ENCODE measurements at regions not wholly inside any gene's neighbourhood (a gene's known extent, or its start where the extent isn't known, plus 50 kb on each side); places are given as distances from the start of the nearest gene placed in this dataset.

DNA sequence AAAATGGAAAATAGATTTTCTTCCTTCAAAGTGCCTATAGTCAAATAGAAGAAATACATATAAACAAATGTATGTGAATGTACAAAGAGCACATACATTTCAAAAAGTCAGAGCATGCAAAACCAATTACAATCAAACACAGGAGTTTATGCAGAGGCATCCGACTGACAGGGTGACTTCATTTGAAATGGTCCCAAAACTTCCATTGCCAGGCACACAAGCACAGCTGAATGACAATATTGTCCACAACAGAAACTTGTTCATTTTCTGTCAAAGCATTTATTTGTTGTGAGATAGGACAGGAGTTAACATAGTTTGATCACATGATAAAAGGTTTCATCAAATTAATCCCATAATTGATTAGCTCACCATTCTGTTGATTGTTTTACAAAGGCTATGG lies 96.4 kb upstream of the TTC29 start:
- TF ChIP-seq ZC3H10 (CRISPR knock-in tag; IDR thresholded peaks at IDR 0.05): no peak
- TF ChIP-seq, protein P1, sequence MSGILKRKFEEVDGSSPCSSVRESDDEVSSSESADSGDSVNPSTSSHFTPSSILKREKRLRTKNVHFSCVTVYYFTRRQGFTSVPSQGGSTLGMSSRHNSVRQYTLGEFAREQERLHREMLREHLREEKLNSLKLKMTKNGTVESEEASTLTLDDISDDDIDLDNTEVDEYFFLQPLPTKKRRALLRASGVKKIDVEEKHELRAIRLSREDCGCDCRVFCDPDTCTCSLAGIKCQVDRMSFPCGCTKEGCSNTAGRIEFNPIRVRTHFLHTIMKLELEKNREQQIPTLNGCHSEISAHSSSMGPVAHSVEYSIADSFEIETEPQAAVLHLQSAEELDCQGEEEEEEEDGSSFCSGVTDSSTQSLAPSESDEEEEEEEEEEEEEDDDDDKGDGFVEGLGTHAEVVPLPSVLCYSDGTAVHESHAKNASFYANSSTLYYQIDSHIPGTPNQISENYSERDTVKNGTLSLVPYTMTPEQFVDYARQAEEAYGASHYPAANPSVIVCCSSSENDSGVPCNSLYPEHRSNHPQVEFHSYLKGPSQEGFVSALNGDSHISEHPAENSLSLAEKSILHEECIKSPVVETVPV (CRISPR knock-in tag; IDR thresholded peaks at IDR 0.05): no peak
- TF ChIP-seq, protein P2, sequence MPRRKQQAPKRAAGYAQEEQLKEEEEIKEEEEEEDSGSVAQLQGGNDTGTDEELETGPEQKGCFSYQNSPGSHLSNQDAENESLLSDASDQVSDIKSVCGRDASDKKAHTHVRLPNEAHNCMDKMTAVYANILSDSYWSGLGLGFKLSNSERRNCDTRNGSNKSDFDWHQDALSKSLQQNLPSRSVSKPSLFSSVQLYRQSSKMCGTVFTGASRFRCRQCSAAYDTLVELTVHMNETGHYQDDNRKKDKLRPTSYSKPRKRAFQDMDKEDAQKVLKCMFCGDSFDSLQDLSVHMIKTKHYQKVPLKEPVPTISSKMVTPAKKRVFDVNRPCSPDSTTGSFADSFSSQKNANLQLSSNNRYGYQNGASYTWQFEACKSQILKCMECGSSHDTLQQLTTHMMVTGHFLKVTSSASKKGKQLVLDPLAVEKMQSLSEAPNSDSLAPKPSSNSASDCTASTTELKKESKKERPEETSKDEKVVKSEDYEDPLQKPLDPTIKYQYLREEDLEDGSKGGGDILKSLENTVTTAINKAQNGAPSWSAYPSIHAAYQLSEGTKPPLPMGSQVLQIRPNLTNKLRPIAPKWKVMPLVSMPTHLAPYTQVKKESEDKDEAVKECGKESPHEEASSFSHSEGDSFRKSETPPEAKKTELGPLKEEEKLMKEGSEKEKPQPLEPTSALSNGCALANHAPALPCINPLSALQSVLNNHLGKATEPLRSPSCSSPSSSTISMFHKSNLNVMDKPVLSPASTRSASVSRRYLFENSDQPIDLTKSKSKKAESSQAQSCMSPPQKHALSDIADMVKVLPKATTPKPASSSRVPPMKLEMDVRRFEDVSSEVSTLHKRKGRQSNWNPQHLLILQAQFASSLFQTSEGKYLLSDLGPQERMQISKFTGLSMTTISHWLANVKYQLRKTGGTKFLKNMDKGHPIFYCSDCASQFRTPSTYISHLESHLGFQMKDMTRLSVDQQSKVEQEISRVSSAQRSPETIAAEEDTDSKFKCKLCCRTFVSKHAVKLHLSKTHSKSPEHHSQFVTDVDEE (CRISPR knock-in tag; IDR thresholded peaks at IDR 0.05): 0 out of 2 replicates have a peak, but pooled peaks have one; percentile 18
- TF ChIP-seq ZFP3 (CRISPR knock-in tag; IDR thresholded peaks at IDR 0.05): no peak
- TF ChIP-seq TCF4 (CRISPR knock-in tag; IDR thresholded peaks at IDR 0.05; ENCODE audit: borderline replicate concordance): no peak
- TF ChIP-seq, protein P3, sequence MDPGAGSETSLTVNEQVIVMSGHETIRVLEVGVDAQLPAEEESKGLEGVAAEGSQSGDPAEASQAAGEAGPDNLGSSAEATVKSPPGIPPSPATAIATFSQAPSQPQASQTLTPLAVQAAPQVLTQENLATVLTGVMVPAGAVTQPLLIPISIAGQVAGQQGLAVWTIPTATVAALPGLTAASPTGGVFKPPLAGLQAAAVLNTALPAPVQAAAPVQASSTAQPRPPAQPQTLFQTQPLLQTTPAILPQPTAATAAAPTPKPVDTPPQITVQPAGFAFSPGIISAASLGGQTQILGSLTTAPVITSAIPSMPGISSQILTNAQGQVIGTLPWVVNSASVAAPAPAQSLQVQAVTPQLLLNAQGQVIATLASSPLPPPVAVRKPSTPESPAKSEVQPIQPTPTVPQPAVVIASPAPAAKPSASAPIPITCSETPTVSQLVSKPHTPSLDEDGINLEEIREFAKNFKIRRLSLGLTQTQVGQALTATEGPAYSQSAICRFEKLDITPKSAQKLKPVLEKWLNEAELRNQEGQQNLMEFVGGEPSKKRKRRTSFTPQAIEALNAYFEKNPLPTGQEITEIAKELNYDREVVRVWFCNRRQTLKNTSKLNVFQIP (CRISPR knock-in tag; IDR thresholded peaks at IDR 0.05; ENCODE audit: borderline replicate concordance, low read depth): no peak
- ATAC-seq: no peak

DNA sequence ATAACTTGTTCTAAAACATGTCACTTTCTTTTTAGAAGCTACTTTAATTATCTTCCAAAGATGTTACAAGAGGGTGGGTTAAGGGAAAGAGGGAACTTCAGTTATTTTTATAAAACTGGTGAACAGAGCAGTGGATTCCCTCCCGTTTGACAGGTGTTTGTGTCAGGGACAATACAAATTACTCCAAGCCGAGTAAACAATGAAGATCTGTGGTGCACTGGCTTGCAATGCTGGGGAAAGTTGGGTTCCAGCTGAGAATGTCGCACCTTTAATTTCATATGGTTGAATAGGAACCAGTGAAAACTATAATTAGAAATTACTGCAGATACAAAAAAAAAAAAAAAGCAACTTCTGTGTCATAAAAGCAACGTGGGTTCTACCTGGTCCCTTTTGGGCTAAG lies 98.6 kb upstream of the TTC29 start:
- ATAC-seq: no peak
- TF ChIP-seq ESRRG (CRISPR knock-in tag; IDR thresholded peaks at IDR 0.05) (no peak), ZFP3 (CRISPR knock-in tag; IDR thresholded peaks at IDR 0.05) (no peak), BACH2 (CRISPR knock-in tag; IDR thresholded peaks at IDR 0.05; ENCODE audit: borderline replicate concordance) (no peak), RARB (CRISPR knock-in tag; IDR thresholded peaks at IDR 0.05) (no peak), ISL1 (CRISPR knock-in tag; IDR thresholded peaks at IDR 0.05) (no peak), ZC3H10 (CRISPR knock-in tag; IDR thresholded peaks at IDR 0.05) (no peak), TOX (CRISPR knock-in tag; IDR thresholded peaks at IDR 0.05; ENCODE audit: borderline replicate concordance) (no peak), ZNF8 (CRISPR knock-in tag; IDR thresholded peaks at IDR 0.05) (no peak), ZFP30 (CRISPR knock-in tag; IDR thresholded peaks at IDR 0.05) (no peak), ARNTL (CRISPR knock-in tag; IDR thresholded peaks at IDR 0.05; ENCODE audit: borderline replicate concordance, low read depth) (no peak), ZNF70 (CRISPR knock-in tag; IDR thresholded peaks at IDR 0.05) (no peak)
- TF ChIP-seq, protein P4, sequence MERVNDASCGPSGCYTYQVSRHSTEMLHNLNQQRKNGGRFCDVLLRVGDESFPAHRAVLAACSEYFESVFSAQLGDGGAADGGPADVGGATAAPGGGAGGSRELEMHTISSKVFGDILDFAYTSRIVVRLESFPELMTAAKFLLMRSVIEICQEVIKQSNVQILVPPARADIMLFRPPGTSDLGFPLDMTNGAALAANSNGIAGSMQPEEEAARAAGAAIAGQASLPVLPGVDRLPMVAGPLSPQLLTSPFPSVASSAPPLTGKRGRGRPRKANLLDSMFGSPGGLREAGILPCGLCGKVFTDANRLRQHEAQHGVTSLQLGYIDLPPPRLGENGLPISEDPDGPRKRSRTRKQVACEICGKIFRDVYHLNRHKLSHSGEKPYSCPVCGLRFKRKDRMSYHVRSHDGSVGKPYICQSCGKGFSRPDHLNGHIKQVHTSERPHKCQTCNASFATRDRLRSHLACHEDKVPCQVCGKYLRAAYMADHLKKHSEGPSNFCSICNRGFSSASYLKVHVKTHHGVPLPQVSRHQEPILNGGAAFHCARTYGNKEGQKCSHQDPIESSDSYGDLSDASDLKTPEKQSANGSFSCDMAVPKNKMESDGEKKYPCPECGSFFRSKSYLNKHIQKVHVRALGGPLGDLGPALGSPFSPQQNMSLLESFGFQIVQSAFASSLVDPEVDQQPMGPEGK (CRISPR knock-in tag; IDR thresholded peaks at IDR 0.05; ENCODE audit: borderline replicate concordance): no peak
- TF ChIP-seq, protein P2 (CRISPR knock-in tag; IDR thresholded peaks at IDR 0.05): no peak

DNA sequence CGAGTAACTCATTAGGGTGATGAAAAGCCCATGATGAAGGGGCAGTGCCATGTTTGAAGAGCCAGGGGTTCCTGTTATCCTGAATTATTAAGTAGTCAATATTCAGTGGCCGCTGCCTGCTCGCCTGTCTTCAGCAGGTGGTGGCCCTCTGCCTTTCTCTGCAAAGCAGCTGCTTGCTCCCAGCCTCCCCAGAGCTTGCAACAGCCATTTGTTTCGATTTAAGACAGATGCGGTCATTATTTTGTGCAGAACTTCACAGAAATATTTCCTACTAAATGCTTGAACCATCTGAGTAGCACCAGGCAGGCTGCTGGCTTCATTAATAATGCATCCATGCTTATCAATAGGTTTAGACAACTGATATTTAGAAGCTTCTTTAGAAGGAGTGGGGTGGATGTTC lies 104.3 kb upstream of the TTC29 start:
- ATAC-seq: no peak
- TF ChIP-seq BACH2 (CRISPR knock-in tag; IDR thresholded peaks at IDR 0.05; ENCODE audit: borderline replicate concordance) (no peak), PPARA (CRISPR knock-in tag; IDR thresholded peaks at IDR 0.05; ENCODE audit: borderline replicate concordance) (no peak), ZNF70 (CRISPR knock-in tag; IDR thresholded peaks at IDR 0.05) (no peak), CSDC2 (CRISPR knock-in tag; IDR thresholded peaks at IDR 0.05) (no peak), ARNTL (CRISPR knock-in tag; IDR thresholded peaks at IDR 0.05; ENCODE audit: borderline replicate concordance, low read depth) (no peak), ZNF565 (CRISPR knock-in tag; conservative IDR thresholded peaks at IDR 0.05; ENCODE audit: low read depth) (no peak), ZFP3 (CRISPR knock-in tag; IDR thresholded peaks at IDR 0.05) (no peak)
- TF ChIP-seq, protein P5, sequence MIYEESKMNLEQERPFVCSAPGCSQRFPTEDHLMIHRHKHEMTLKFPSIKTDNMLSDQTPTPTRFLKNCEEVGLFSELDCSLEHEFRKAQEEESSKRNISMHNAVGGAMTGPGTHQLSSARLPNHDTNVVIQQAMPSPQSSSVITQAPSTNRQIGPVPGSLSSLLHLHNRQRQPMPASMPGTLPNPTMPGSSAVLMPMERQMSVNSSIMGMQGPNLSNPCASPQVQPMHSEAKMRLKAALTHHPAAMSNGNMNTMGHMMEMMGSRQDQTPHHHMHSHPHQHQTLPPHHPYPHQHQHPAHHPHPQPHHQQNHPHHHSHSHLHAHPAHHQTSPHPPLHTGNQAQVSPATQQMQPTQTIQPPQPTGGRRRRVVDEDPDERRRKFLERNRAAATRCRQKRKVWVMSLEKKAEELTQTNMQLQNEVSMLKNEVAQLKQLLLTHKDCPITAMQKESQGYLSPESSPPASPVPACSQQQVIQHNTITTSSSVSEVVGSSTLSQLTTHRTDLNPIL (CRISPR knock-in tag; IDR thresholded peaks at IDR 0.05; ENCODE audit: low read depth): no peak
- TF ChIP-seq, protein P2 (CRISPR knock-in tag; IDR thresholded peaks at IDR 0.05): no peak
- TF ChIP-seq, protein P4 (CRISPR knock-in tag; IDR thresholded peaks at IDR 0.05; ENCODE audit: borderline replicate concordance): no peak
